ENCODE measurements at regions not wholly inside any gene's neighbourhood (a gene's known extent, or its start where the extent isn't known, plus 50 kb on each side); places are given as distances from the start of the nearest gene placed in this dataset.

GRCh38 chr7:28354601-28355402 lies 57.5 kb upstream of the CREB5 start:
- no peak overlapping the region for H3K4me3 ChIP-seq (ENCODE audit: low read length)
- DNase-seq (ENCODE audit: low read depth, low spot score): no peak

- no peak overlapping the region for H3K4me3 ChIP-seq (ENCODE audit: low read length)
- DNase-seq (ENCODE audit: low read depth, low spot score): no peak
Measured at GRCh38 chr7:28355635-28356319, 56.5 kb upstream of the CREB5 start.

- no peak for DNase-seq (ENCODE audit: low read depth, low spot score)
- H3K4me3 ChIP-seq (ENCODE audit: low read length): no peak overlapping the region
Measured at GRCh38 chr7:28356619-28357018, 55.7 kb upstream of the CREB5 start.

GRCh38 chr7:28358423-28358868 lies 53.9 kb upstream of the CREB5 start:
- H3K4me3 ChIP-seq (ENCODE audit: low read length): no peak overlapping the region
- DNase-seq (ENCODE audit: low read depth, low spot score): no peak

- H3K4me3 ChIP-seq (ENCODE audit: low read length): no peak overlapping the region
- no peak for DNase-seq (ENCODE audit: low read depth, low spot score)
Measured at GRCh38 chr7:28360739-28361138, 51.6 kb upstream of the CREB5 start.

GRCh38 chr7:28361551-28361950 lies 50.8 kb upstream of the CREB5 start:
- no peak for DNase-seq (ENCODE audit: low read depth, low spot score)

GRCh38 chr7:28362182-28362581 lies 50.1 kb upstream of the CREB5 start:
- no peak for DNase-seq (ENCODE audit: low read depth, low spot score)
- H3K4me3 ChIP-seq (ENCODE audit: low read length): no peak overlapping the region

More at GRCh38 chr7:28361551-28361950, 50.8 kb upstream of the CREB5 start:
- H3K4me3 ChIP-seq (ENCODE audit: low read length): no peak overlapping the region
